Fibroblast of lung (primary cell): ENCODE measurements at regions not wholly inside any gene's neighbourhood (a gene's known extent, or its start where the extent isn't known, plus 50 kb on each side); places are given as distances from the start of the nearest gene placed in this dataset.

Experiments used
- EZH2 ChIP-seq: IDR thresholded peaks from 2 replicates; pipeline ENCODE4 v1.5.1; 2012; ENCODE audit warnings: low read length, control low read depth, mild to moderate bottlenecking; ENCODE audit errors: missing control alignments
- TF ChIP-seq, protein P1 (sequence below), 2 donors: IDR thresholded peaks in 1 of 2; conservative IDR thresholded peaks in 1 of 2; 1 replicate in 1 of 2; 2 replicates in 1 of 2; pipeline ENCODE4 v1.5.1; 2011 to 2012; ENCODE audit warnings: low read length in 2 of 2, control low read depth in 1 of 2, inconsistent platforms in 1 of 2, low read depth in 1 of 2, mild to moderate bottlenecking in 1 of 2

- TF ChIP-seq EZH2, result no peak
- TF ChIP-seq, protein P1, sequence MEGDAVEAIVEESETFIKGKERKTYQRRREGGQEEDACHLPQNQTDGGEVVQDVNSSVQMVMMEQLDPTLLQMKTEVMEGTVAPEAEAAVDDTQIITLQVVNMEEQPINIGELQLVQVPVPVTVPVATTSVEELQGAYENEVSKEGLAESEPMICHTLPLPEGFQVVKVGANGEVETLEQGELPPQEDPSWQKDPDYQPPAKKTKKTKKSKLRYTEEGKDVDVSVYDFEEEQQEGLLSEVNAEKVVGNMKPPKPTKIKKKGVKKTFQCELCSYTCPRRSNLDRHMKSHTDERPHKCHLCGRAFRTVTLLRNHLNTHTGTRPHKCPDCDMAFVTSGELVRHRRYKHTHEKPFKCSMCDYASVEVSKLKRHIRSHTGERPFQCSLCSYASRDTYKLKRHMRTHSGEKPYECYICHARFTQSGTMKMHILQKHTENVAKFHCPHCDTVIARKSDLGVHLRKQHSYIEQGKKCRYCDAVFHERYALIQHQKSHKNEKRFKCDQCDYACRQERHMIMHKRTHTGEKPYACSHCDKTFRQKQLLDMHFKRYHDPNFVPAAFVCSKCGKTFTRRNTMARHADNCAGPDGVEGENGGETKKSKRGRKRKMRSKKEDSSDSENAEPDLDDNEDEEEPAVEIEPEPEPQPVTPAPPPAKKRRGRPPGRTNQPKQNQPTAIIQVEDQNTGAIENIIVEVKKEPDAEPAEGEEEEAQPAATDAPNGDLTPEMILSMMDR (conservative IDR thresholded peaks at IDR 0.05 in 1 of 2, IDR thresholded peaks at IDR 0.05 in 1 of 2; ENCODE audit: low read depth in 1 of 2, low read length in 2 of 2), result no peak
Measured at GRCh38 chr5:166062094-166062493, 2229.4 kb upstream of the WWC1 start.
